SK-N-SH (cell line): ENCODE measurements at regions not wholly inside any gene's neighbourhood (a gene's known extent, or its start where the extent isn't known, plus 50 kb on each side); places are given as distances from the start of the nearest gene placed in this dataset.

Experiments
- CTCF ChIA-PET: fragments of 300-600, 350-600 bp; formaldehyde crosslinking; extraction: SDS; loops from one replicate; lab custom pipeline; 2021; lab: Yijun Ruan, JAX
- POLR2A ChIA-PET: fragments of 350-600 bp; sonication (Branson Sonifier 250); formaldehyde crosslinking; extraction: SDS; loops from one replicate; lab custom pipeline; 2020; ENCODE audit warnings: antibody characterized with exemption, inconsistent platforms; lab: Yijun Ruan, JAX
- DNase-seq: peaks from one replicate; pipeline ENCODE4 v3.0.0; 2012
- H2AFZ ChIP-seq: fragments of 200-600 bp; sonication (generic); 2 replicates; pipeline ENCODE4 v1.8.1; 2016; ENCODE audit warnings: antibody characterized with exemption, mild to moderate bottlenecking, low read depth
- H3F3A ChIP-seq: fragments of 200-600 bp; sonication (generic); replicated peaks from 2 replicates; pipeline ENCODE3; 2016; ENCODE audit warnings: antibody characterized with exemption, mild to moderate bottlenecking; ENCODE audit not compliant: insufficient read depth
- H3K27ac ChIP-seq, 2 experiments: fragments of 200-500 bp in 1 of 2; fragments of 200-600 bp in 1 of 2; sonication (Bioruptor generic) in 1 of 2; sonication (generic), shearing (Covaris generic) in 1 of 2; 2 replicates each; pipeline versions ENCODE4 v1.5.1 to v1.6.1; 2014 to 2016; ENCODE audit warnings: low read depth in 2 of 2, inconsistent platforms in 1 of 2, low read length in 1 of 2, mild to moderate bottlenecking in 1 of 2, mixed read lengths in 1 of 2
- H3K27me3 ChIP-seq: fragments of 200-600 bp; sonication (generic), shearing (Covaris generic); 2 replicates; pipeline ENCODE4 v1.6.1; 2016; ENCODE audit warnings: mixed run types; ENCODE audit not compliant: insufficient read depth
- H3K36me3 ChIP-seq, 2 experiments: fragments of 200-500 bp in 1 of 2; fragments of 200-600 bp in 1 of 2; sonication (Bioruptor generic) in 1 of 2; sonication (generic) in 1 of 2; replicated peaks in 1 of 2; 2 replicates each; pipeline versions ENCODE3 to v1.5.1; 2014 to 2016; ENCODE audit warnings: low read length in 1 of 2, mild to moderate bottlenecking in 1 of 2; ENCODE audit not compliant: insufficient read depth in 2 of 2, control insufficient read depth in 1 of 2
- H3K4me1 ChIP-seq, 2 experiments: fragments of 200-500 bp in 1 of 2; fragments of 200-600 bp in 1 of 2; sonication (Bioruptor generic) in 1 of 2; sonication (generic), shearing (Covaris generic) in 1 of 2; 2 replicates each; pipeline versions ENCODE4 v1.5.1 to v1.6.1; 2014 to 2016; ENCODE audit warnings: low read depth in 1 of 2, low read length in 1 of 2, mixed run types in 1 of 2; ENCODE audit not compliant: insufficient read depth in 2 of 2, control insufficient read depth in 1 of 2
- H3K4me2 ChIP-seq: fragments of 200-600 bp; sonication (generic), shearing (Covaris generic); 2 replicates; pipeline ENCODE4 v1.6.1; 2017; ENCODE audit warnings: mixed run types
- H3K4me3 ChIP-seq, 2 experiments: fragments of 200-500 bp in 1 of 2; fragments of 200-600 bp in 1 of 2; sonication (Bioruptor generic) in 1 of 2; sonication (generic), shearing (Covaris generic) in 1 of 2; 2 replicates each; pipeline versions ENCODE4 v1.5.1 to v1.8.1; 2014 to 2016; ENCODE audit warnings: low read depth in 2 of 2, inconsistent platforms in 1 of 2, low read length in 1 of 2, mild to moderate bottlenecking in 1 of 2, mixed read lengths in 1 of 2, moderate library complexity in 1 of 2
- H3K79me2 ChIP-seq: fragments of 200-600 bp; sonication (generic); 2 replicates; pipeline ENCODE4 v1.8.1; 2017; ENCODE audit warnings: mild to moderate bottlenecking; ENCODE audit not compliant: insufficient read depth
- H3K9ac ChIP-seq: fragments of 200-600 bp; sonication (generic); 2 replicates; pipeline ENCODE4 v1.6.1; 2017; ENCODE audit warnings: mixed run types
- H3K9me2 ChIP-seq: fragments of 200-600 bp; sonication (generic); 2 replicates; pipeline ENCODE4 v1.6.1; 2017; ENCODE audit warnings: mixed run types
- H3K9me3 ChIP-seq: fragments of 200-600 bp; sonication (generic); 2 replicates; pipeline ENCODE4 v1.6.1; 2017; ENCODE audit warnings: mixed run types, mild to moderate bottlenecking, moderate library complexity
- H4K20me1 ChIP-seq: fragments of 200-600 bp; sonication (generic); 2 replicates; pipeline ENCODE4 v1.6.1; 2017; ENCODE audit warnings: mild to moderate bottlenecking, mixed run types; ENCODE audit not compliant: insufficient read depth
- CHD2 ChIP-seq: fragments of 150-350 bp; IDR thresholded peaks from 2 replicates; pipeline ENCODE4 v1.6.1; 2018; ENCODE audit warnings: low read length; ENCODE audit not compliant: partially characterized antibody
- ELF1 ChIP-seq: IDR thresholded peaks from 2 replicates; pipeline ENCODE4 v1.4.0; 2012
- EP300 ChIP-seq, 2 experiments: IDR thresholded peaks; 2 replicates each; pipeline versions ENCODE4 v1.4.0 to v1.6.1; 2012; ENCODE audit warnings: borderline replicate concordance in 1 of 2, low read depth in 1 of 2, low read length in 1 of 2
- EZH2phosphoT487 ChIP-seq: fragments of 200-600 bp; sonication (generic); IDR thresholded peaks from 2 replicates; pipeline ENCODE4 v1.6.1; 2017; ENCODE audit warnings: low read depth, mixed run types, mild to moderate bottlenecking, antibody characterized with exemption, moderate library complexity, borderline replicate concordance
- FOSL2 ChIP-seq: IDR thresholded peaks from 2 replicates; pipeline ENCODE4 v1.4.0; 2012; ENCODE audit warnings: low read depth, mild to moderate bottlenecking, moderate library complexity, borderline replicate concordance
- FOXJ3 ChIP-seq: sonication (generic); formaldehyde crosslinking; IDR thresholded peaks from 2 replicates; pipeline ENCODE4 v1.5.1; 2020; ENCODE audit warnings: mild to moderate bottlenecking, missing genetic modification reagents
- FOXM1 ChIP-seq: IDR thresholded peaks from 2 replicates; pipeline ENCODE4 v1.4.0; 2012; ENCODE audit warnings: low read depth, mild to moderate bottlenecking
- JUND ChIP-seq: IDR thresholded peaks from 2 replicates; pipeline ENCODE4 v1.4.0; 2012
- NFIC ChIP-seq: IDR thresholded peaks from 2 replicates; pipeline ENCODE4 v1.4.0; 2012; ENCODE audit warnings: borderline replicate concordance
- NRF1 ChIP-seq: IDR thresholded peaks from 2 replicates; pipeline ENCODE4 v1.6.1; 2012; ENCODE audit warnings: low read depth, mild to moderate bottlenecking, low read length
- POLR2AphosphoS5 ChIP-seq: IDR thresholded peaks from 2 replicates; pipeline ENCODE4 v1.6.1; 2012; ENCODE audit warnings: low read depth, low read length
- RCOR1 ChIP-seq: fragments of 150-350 bp; IDR thresholded peaks from 2 replicates; pipeline ENCODE4 v1.6.1; 2017; ENCODE audit warnings: antibody characterized with exemption, low read length
- SIN3A ChIP-seq: IDR thresholded peaks from 2 replicates; pipeline ENCODE4 v1.6.1; 2012; ENCODE audit warnings: low read depth, mild to moderate bottlenecking, low read length, moderate library complexity, borderline replicate concordance
- SMC3 ChIP-seq: IDR thresholded peaks from 2 replicates; pipeline ENCODE4 v1.6.1; 2012; ENCODE audit warnings: low read depth, low read length, improper control_type of control experiment
- TAF1 ChIP-seq: IDR thresholded peaks from 2 replicates; pipeline ENCODE4 v1.6.1; 2012; ENCODE audit warnings: low read depth, mild to moderate bottlenecking, low read length, moderate library complexity, borderline replicate concordance
- YY1 ChIP-seq: IDR thresholded peaks from 2 replicates; pipeline ENCODE4 v1.4.0; 2012; ENCODE audit warnings: low read depth, mild to moderate bottlenecking
- WGBS: methylation state at CpG from one replicate; pipeline ENCODE4 v1.1.6; 2017; ENCODE audit warnings: low lambda C conversion rate; 5-methylcytosine and 5-hydroxymethylcytosine counted together
- TF ChIP-seq, protein P1 (sequence below): IDR thresholded peaks from 2 replicates; pipeline ENCODE4 v1.4.0; 2012; ENCODE audit warnings: low read depth, borderline replicate concordance
- TF ChIP-seq, protein P2 (sequence below): fragments of 150-350 bp; IDR thresholded peaks from 2 replicates; pipeline ENCODE4 v1.6.1; 2016; ENCODE audit warnings: mild to moderate bottlenecking, low read depth, low read length
- TF ChIP-seq, protein P3 (sequence below): IDR thresholded peaks from 2 replicates; pipeline ENCODE4 v1.4.0; 2012; ENCODE audit warnings: low read depth
- TF ChIP-seq, protein P4 (sequence below): fragments of 200-600 bp; sonication (generic); IDR thresholded peaks from 2 replicates; pipeline ENCODE4 v1.6.1; 2017; ENCODE audit warnings: antibody characterized with exemption, mild to moderate bottlenecking, moderate library complexity

DNA sequence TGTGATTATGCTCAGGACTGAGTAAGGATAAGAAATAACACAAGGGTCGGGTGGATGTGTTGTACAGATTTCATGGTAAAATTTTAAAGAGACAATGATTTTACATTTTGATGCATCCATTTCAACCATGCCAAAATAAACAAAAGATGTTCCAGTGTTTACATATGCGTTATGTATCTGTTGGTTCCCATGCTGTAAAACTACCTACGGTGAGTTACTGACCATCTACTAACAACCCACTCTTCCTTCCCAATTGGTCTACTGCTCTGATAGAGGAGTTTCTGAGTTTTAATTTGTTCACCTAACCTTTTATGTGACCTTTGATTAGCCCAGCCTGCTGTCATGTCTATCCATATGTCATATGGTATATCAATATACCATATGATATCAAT is 1697.1 kb downstream of the MAT2B start:
- H3K4me2 ChIP-seq = no peak overlapping the region
- CTCF ChIA-PET = interaction anchor here (2.1 kb wide), 1 partner anchor 1190 kb away, joined by 8 read pairs; no protein-coding TSS in a partner anchor

DNA sequence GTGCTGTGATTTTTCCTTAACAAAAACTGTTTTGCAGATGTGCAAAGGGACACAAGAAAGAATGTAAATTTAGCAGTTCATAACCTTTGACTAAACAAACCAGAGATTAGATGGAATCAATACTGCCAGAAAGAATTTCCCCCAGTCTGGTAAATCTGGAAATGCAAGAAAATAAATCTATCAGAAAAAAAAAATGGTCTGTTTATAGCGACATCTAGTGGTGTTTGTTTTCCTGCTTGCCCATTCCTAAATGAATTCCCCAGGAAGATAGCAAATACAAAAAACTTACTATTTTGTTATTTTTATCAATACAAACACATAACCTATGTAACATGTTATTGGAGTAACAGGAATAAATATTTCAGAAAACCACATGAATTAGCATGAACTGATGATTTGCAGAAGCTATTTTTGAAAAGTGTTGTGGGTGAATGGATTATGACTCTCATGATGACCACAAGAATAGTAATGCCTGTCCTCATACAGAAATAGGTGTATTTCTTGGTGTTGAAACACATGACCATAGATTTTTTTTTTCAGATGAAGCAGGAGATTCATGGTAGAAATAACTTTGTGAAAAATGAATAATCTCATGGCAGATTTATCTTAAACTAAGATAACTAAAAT is 1703.8 kb downstream of the MAT2B start:
- POLR2A ChIA-PET = no interaction called here
- no peak overlapping the region; a peak in 1 of 4 replicates for H3K27ac ChIP-seq
- no peaks in the 10 kb centered on the region for H4K20me1 ChIP-seq
- no peaks in the 10 kb centered on the region; a peak in 2 of 4 replicates for H3K4me1 ChIP-seq
- H3K9ac ChIP-seq = no peak overlapping the region
- no peaks in the 10 kb centered on the region for H3K79me2 ChIP-seq
- H3K27me3 ChIP-seq = no peaks in the 10 kb centered on the region
- H2AFZ ChIP-seq = no peak overlapping the region
- 3% methylated on average over 1 of the region's 1 CpG for WGBS
- H3K36me3 ChIP-seq = no peaks in the 10 kb centered on the region
- no peak overlapping the region for H3K4me2 ChIP-seq
- H3F3A ChIP-seq = no peaks in the 10 kb centered on the region
- DNase-seq = peak; percentile 30
- no peaks in the 10 kb centered on the region for H3K9me2 ChIP-seq
- H3K9me3 ChIP-seq = no peaks in the 10 kb centered on the region
- CTCF ChIA-PET = interaction anchor here (0.6 to 1.5 kb wide), 5 partner anchors 9 to 76 kb away, joined by 3 read pairs; no protein-coding TSS in a partner anchor
- H3K4me3 ChIP-seq = no peak overlapping the region
- TF ChIP-seq ELF1 (no peak), POLR2AphosphoS5 (no peak), NRF1 (no peak), YY1 (no peak), JUND (no peak), NFIC (no peak), FOXM1 (no peak), CHD2 (no peak), RCOR1 (no peak)
- TF ChIP-seq, protein P1, sequence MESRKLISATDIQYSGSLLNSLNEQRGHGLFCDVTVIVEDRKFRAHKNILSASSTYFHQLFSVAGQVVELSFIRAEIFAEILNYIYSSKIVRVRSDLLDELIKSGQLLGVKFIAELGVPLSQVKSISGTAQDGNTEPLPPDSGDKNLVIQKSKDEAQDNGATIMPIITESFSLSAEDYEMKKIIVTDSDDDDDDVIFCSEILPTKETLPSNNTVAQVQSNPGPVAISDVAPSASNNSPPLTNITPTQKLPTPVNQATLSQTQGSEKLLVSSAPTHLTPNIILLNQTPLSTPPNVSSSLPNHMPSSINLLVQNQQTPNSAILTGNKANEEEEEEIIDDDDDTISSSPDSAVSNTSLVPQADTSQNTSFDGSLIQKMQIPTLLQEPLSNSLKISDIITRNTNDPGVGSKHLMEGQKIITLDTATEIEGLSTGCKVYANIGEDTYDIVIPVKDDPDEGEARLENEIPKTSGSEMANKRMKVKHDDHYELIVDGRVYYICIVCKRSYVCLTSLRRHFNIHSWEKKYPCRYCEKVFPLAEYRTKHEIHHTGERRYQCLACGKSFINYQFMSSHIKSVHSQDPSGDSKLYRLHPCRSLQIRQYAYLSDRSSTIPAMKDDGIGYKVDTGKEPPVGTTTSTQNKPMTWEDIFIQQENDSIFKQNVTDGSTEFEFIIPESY = no peak
- TF ChIP-seq, protein P2, sequence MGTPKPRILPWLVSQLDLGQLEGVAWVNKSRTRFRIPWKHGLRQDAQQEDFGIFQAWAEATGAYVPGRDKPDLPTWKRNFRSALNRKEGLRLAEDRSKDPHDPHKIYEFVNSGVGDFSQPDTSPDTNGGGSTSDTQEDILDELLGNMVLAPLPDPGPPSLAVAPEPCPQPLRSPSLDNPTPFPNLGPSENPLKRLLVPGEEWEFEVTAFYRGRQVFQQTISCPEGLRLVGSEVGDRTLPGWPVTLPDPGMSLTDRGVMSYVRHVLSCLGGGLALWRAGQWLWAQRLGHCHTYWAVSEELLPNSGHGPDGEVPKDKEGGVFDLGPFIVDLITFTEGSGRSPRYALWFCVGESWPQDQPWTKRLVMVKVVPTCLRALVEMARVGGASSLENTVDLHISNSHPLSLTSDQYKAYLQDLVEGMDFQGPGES = no peak
- TF ChIP-seq, protein P3, sequence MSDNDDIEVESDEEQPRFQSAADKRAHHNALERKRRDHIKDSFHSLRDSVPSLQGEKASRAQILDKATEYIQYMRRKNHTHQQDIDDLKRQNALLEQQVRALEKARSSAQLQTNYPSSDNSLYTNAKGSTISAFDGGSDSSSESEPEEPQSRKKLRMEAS = no peak
- TF ChIP-seq, protein P4, sequence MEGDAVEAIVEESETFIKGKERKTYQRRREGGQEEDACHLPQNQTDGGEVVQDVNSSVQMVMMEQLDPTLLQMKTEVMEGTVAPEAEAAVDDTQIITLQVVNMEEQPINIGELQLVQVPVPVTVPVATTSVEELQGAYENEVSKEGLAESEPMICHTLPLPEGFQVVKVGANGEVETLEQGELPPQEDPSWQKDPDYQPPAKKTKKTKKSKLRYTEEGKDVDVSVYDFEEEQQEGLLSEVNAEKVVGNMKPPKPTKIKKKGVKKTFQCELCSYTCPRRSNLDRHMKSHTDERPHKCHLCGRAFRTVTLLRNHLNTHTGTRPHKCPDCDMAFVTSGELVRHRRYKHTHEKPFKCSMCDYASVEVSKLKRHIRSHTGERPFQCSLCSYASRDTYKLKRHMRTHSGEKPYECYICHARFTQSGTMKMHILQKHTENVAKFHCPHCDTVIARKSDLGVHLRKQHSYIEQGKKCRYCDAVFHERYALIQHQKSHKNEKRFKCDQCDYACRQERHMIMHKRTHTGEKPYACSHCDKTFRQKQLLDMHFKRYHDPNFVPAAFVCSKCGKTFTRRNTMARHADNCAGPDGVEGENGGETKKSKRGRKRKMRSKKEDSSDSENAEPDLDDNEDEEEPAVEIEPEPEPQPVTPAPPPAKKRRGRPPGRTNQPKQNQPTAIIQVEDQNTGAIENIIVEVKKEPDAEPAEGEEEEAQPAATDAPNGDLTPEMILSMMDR = peak; percentile 83

More for the DNA sequence above, 1697.1 kb downstream of the MAT2B start:
- H3K9me3 ChIP-seq = no peaks in the 10 kb centered on the region
- H3K4me3 ChIP-seq = no peak overlapping the region
- POLR2A ChIA-PET = no interaction called here
- no peak for TF ChIP-seq EZH2phosphoT487
- no peak for TF ChIP-seq FOXJ3 (CRISPR knock-in tag)
- TF ChIP-seq, protein P1 = no peak
- TF ChIP-seq ELF1 = no peak
- no peak for TF ChIP-seq FOSL2
- no peak for TF ChIP-seq YY1
- no peak for TF ChIP-seq SIN3A
- no peak for TF ChIP-seq SMC3
- no peak for TF ChIP-seq RCOR1
- no peak for TF ChIP-seq EP300 (IDR thresholded peaks at IDR 0.05; ENCODE audit: borderline replicate concordance in 1 of 2, low read depth in 1 of 2, low read length in 1 of 2)
- no peak for TF ChIP-seq TAF1
- TF ChIP-seq NFIC = no peak
- TF ChIP-seq, protein P3 = no peak
- no peak for TF ChIP-seq NRF1
- TF ChIP-seq, all 33 proteins: peak for 0
- Histone ChIP-seq H3K79me2 (no peaks in the 10 kb centered on the region), H4K20me1 (no peaks in the 10 kb centered on the region), H3K9ac (no peak overlapping the region), H3K4me1 (peaks cover 0 to 3% of the 10 kb centered on the region in 2 experiments; a peak in 2 of 4 replicates), H3F3A (no peaks in the 10 kb centered on the region), H3K36me3 (no peaks in the 10 kb centered on the region), H3K27ac (no peak overlapping the region; a peak in 1 of 4 replicates), H3K9me2 (no peaks in the 10 kb centered on the region; the same call in 1 of the 2 replicates), H3K27me3 (no peaks in the 10 kb centered on the region), H2AFZ (no peak overlapping the region)
- no peak for DNase-seq
- WGBS = 61% methylated on average over 3 of the region's 3 CpGs
